Loucy (cell line): ENCODE measurements at regions not wholly inside any gene's neighbourhood (a gene's known extent, or its start where the extent isn't known, plus 50 kb on each side); places are given as distances from the start of the nearest gene placed in this dataset.

Experiments used
- H2AFZ ChIP-seq: fragments of 200-600 bp; sonication (generic); 2 replicates; pipeline ENCODE4 v1.6.0; 2016; ENCODE audit warnings: antibody characterized with exemption, mild to moderate bottlenecking, low read length, moderate library complexity
- H3F3A ChIP-seq: fragments of 200-600 bp; 2 replicates; pipeline ENCODE4 v1.6.0; 2016; ENCODE audit warnings: antibody characterized with exemption, low read depth, mild to moderate bottlenecking
- H3K27me3 ChIP-seq: fragments of 200-600 bp; sonication (generic); 2 replicates; pipeline ENCODE4 v1.6.1; 2014; ENCODE audit warnings: low read length, mild to moderate bottlenecking; ENCODE audit not compliant: insufficient read depth, poor library complexity, severe bottlenecking
- H3K36me3 ChIP-seq: fragments of 200-600 bp; sonication (generic); 2 replicates; pipeline ENCODE4 v1.6.1; 2016; ENCODE audit warnings: low read length; ENCODE audit not compliant: insufficient read depth
- H3K4me1 ChIP-seq: fragments of 200-600 bp; sonication (generic); 2 replicates; pipeline ENCODE4 v1.5.1; 2014; ENCODE audit warnings: low read length, mild to moderate bottlenecking; ENCODE audit not compliant: insufficient read depth, poor library complexity, severe bottlenecking
- H3K4me2 ChIP-seq: fragments of 200-600 bp; sonication (generic); 2 replicates; pipeline ENCODE4 v1.6.0; 2014; ENCODE audit warnings: antibody characterized with exemption, low read length, low read depth, mild to moderate bottlenecking; ENCODE audit not compliant: poor library complexity, severe bottlenecking
- H3K4me3 ChIP-seq: fragments of 200-600 bp; sonication (generic); 2 replicates; pipeline ENCODE4 v1.5.1; 2014; ENCODE audit warnings: low read length, mild to moderate bottlenecking, mixed read lengths; ENCODE audit not compliant: poor library complexity, severe bottlenecking
- H3K79me2 ChIP-seq: fragments of 200-600 bp; sonication (generic); 2 replicates; pipeline ENCODE4 v1.6.1; 2014; ENCODE audit warnings: low read length; ENCODE audit not compliant: insufficient read depth
- H3K9ac ChIP-seq: fragments of 200-600 bp; sonication (generic); 2 replicates; pipeline ENCODE4 v1.6.0; 2014; ENCODE audit warnings: mild to moderate bottlenecking, low read depth, low read length, moderate library complexity; ENCODE audit not compliant: poor library complexity, severe bottlenecking
- H3K9me2 ChIP-seq: fragments of 200-600 bp; sonication (generic); replicated peaks from 2 replicates; pipeline ENCODE4 v1.6.1; 2016; ENCODE audit warnings: low read depth, low read length, mixed read lengths
- H3K9me3 ChIP-seq: fragments of 200-600 bp; sonication (generic); 2 replicates; pipeline ENCODE4 v1.6.1; 2014; ENCODE audit warnings: mild to moderate bottlenecking, antibody characterized with exemption, low read length, low read depth; ENCODE audit not compliant: insufficient read depth
- H4K20me1 ChIP-seq: fragments of 200-600 bp; sonication (generic); 2 replicates; pipeline ENCODE4 v1.6.0; 2014; ENCODE audit warnings: antibody characterized with exemption, low read length, mild to moderate bottlenecking; ENCODE audit not compliant: insufficient read depth, poor library complexity, severe bottlenecking
- EZH2phosphoT487 ChIP-seq: fragments of 200-600 bp; IDR thresholded peaks from 2 replicates; pipeline ENCODE4 v1.6.1; 2018; ENCODE audit warnings: antibody characterized with exemption, mild to moderate bottlenecking, moderate library complexity, borderline replicate concordance
- TF ChIP-seq, protein P1 (sequence below): fragments of 200-600 bp; sonication (generic); conservative IDR thresholded peaks from 2 replicates; pipeline ENCODE4 v1.5.1; 2014; ENCODE audit warnings: mild to moderate bottlenecking, antibody characterized with exemption, low read length

DNA sequence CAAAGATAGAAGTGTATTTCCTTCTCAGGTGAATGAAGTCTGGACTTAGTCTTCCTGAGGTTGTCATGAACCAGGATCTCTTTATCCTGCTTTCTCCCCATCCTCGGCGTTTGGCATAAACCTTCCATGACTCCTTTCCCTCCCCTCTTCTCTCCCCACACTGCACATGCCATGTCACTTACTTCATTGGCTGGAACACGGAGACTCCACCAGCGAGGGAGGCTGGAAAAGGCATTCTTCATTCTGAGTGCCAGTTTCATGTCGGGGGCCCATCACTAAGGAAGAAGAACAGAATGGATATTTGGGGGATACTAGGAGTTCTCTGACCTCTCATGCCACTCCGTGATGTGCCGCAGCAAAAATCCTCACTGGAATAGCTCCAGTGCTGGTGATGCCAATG is 105.6 kb downstream of the VCPKMT start:
- Histone ChIP-seq H3K36me3 (no peaks in the 10 kb centered on the region), H3K9me2 (no peaks in the 10 kb centered on the region), H3K4me3 (no peak overlapping the region), H3K27me3 (no peaks in the 10 kb centered on the region), H3F3A (no peaks in the 10 kb centered on the region), H3K4me1 (peaks cover 7% of the 10 kb centered on the region), H3K9ac (no peak overlapping the region), H3K4me2 (no peak overlapping the region), H3K79me2 (no peaks in the 10 kb centered on the region), H4K20me1 (no peaks in the 10 kb centered on the region), H3K9me3 (no peaks in the 10 kb centered on the region), H2AFZ (no peak overlapping the region)
- TF ChIP-seq, protein P1, sequence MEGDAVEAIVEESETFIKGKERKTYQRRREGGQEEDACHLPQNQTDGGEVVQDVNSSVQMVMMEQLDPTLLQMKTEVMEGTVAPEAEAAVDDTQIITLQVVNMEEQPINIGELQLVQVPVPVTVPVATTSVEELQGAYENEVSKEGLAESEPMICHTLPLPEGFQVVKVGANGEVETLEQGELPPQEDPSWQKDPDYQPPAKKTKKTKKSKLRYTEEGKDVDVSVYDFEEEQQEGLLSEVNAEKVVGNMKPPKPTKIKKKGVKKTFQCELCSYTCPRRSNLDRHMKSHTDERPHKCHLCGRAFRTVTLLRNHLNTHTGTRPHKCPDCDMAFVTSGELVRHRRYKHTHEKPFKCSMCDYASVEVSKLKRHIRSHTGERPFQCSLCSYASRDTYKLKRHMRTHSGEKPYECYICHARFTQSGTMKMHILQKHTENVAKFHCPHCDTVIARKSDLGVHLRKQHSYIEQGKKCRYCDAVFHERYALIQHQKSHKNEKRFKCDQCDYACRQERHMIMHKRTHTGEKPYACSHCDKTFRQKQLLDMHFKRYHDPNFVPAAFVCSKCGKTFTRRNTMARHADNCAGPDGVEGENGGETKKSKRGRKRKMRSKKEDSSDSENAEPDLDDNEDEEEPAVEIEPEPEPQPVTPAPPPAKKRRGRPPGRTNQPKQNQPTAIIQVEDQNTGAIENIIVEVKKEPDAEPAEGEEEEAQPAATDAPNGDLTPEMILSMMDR = no peak
- TF ChIP-seq EZH2phosphoT487 = no peak

DNA sequence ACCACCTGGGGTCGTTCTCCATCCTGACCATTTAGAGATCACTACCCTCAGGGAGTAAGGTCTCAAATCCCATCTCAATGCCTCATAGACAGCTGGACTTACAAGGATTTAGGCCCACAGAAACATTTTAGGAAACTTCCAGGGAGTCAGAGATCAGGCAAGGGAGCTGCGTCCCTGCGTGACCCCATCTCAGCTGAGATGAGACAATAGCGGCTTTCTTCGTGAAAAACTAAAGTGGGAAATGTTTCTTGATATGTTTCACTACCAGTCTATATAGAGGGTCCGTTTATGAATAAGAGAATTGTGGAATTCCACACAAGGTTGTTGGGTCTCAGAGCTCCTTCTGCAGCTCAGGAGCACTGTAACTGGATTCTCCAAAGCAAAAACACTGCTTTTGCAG is 105.1 kb downstream of the VCPKMT start:
- H3K4me3 ChIP-seq = no peak overlapping the region
- no peak overlapping the region for H2AFZ ChIP-seq
- no peaks in the 10 kb centered on the region for H4K20me1 ChIP-seq
- no peaks in the 10 kb centered on the region for H3K9me3 ChIP-seq
- H3K27me3 ChIP-seq = no peaks in the 10 kb centered on the region
- H3K9ac ChIP-seq = no peak overlapping the region
- H3K4me1 ChIP-seq = peaks cover 7% of the 10 kb centered on the region
- H3K4me2 ChIP-seq = no peak overlapping the region
- H3K9me2 ChIP-seq = no peaks in the 10 kb centered on the region
- H3K36me3 ChIP-seq = no peaks in the 10 kb centered on the region
- TF ChIP-seq, protein P1 = no peak
- no peak for TF ChIP-seq EZH2phosphoT487
- H3K79me2 ChIP-seq = no peaks in the 10 kb centered on the region
- no peaks in the 10 kb centered on the region for H3F3A ChIP-seq

DNA sequence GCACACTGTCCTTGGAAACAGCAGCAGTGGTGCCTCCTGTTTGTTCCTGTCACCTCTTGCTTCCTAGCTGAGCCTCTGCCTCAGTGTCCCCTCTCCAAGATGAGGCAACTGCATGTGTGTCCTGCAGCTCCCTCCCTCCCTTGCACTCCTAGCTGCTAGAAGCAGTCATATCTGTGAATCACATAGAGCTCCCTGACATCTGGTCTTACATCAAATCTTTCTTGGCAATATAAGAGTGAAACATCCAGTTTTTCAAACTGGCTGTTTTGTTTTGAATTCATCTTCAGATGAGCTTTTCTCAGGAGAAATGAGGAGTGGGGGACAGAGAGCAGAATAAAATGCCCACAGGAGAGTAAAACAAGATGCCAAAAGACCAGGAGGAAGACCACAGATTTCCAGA is 103.7 kb downstream of the VCPKMT start:
- Histone ChIP-seq H2AFZ (no peak overlapping the region), H3F3A (no peaks in the 10 kb centered on the region), H3K27me3 (no peaks in the 10 kb centered on the region), H3K4me1 (peaks cover 7% of the 10 kb centered on the region), H3K4me2 (no peak overlapping the region), H3K9me3 (no peaks in the 10 kb centered on the region), H4K20me1 (no peaks in the 10 kb centered on the region), H3K79me2 (no peaks in the 10 kb centered on the region), H3K36me3 (no peaks in the 10 kb centered on the region), H3K9me2 (no peaks in the 10 kb centered on the region), H3K4me3 (no peak overlapping the region), H3K9ac (no peak overlapping the region)
- TF ChIP-seq, protein P1 = no peak
- no peak for TF ChIP-seq EZH2phosphoT487
